GM12873 (cell line): ENCODE measurements at regions not wholly inside any gene's neighbourhood (a gene's known extent, or its start where the extent isn't known, plus 50 kb on each side); places are given as distances from the start of the nearest gene placed in this dataset.

Source experiments
- CTCF ChIP-seq: IDR thresholded peaks from 2 replicates; pipeline ENCODE4 v1.5.1; 2012; ENCODE audit warnings: low read depth, mild to moderate bottlenecking, moderate library complexity, low read length, control low read depth; ENCODE audit not compliant: insufficient read depth; ENCODE audit errors: missing control alignments

DNA sequence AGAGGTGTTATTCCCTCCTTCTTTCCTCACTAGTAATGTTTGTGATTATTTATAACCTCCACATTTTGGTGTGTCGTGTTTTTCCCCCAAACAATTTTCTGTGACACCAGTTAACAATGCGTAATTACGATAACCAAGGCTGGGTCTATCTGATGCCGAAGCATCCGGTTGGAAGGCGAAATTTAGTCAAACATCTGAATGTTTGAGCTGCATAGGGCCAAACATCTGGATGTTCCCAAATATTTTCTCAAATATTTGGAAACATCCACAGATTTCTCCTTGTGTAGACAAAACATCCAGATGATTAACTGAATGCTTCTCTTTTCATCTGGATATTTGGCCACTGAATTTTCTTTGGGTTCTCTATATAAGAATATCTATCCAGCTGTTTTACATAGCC, 371.7 kb downstream of the NFIB start:
- no peak for TF ChIP-seq CTCF

DNA sequence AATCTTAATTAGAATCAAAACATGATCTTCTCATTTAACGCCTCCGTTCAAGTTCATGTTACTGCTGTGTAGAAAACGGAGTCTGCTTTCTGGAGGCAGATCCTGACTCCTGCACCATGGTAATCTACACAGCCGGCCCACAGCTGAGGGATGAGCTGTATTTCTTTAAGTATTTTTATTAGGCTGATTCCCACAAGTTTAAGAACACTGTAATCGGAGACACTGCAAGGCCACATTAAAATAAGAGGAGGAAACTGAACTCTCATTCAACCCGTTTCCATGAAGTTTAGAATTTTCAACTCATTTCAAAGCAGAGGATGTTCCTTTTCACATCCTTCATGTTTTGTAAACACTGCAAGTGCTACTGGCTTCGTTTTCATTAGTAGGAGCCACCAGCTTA, 372.2 kb downstream of the NFIB start:
- TF ChIP-seq CTCF = no peak

GRCh38 chr9:13939701-13940490, 374.0 kb downstream of the NFIB start:
- TF ChIP-seq CTCF = no peak

GRCh38 chr9:13939134-13939533, 374.8 kb downstream of the NFIB start:
- no peak for TF ChIP-seq CTCF

DNA sequence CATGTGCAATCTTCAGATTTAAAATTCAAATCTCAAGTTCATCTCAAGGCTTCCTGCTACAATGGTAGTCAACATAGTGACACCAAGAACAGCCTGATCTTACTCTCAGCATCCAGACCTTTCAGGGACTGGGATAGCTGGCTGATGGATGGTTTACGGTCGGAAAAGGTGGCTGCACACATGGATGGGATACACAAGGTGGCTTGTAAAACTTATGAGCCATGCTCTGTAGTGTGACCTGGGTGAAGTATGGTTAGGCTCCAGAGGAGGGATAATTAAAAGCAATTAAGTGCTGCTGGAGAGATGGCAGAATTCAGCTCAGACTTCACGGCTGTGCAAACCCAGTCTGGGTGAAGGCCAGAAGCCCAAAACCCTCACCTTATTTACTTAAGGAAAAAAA, 379.5 kb downstream of the NFIB start:
- TF ChIP-seq CTCF = no peak

DNA sequence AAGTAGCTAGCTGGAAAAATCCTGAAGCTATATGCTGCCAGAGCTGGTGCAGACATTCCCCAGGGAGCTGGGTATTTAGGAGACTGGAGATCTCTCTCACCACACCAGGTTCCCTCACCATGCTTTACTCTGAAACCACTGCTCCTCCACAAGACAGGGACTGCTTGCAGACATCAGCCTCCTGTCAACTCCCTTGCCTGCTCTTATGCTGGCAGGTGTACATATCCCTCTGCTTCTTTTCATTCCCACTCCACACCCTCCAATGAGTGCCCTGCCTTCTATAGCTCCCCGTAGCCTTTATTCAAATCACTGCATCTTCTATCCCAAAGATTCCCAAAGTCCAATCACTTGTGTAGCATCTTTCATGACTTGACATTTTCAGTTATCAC, 380.7 kb downstream of the NFIB start:
- no peak for TF ChIP-seq CTCF

- TF ChIP-seq CTCF = no peak
Measured at GRCh38 chr9:13932528-13933267, 381.2 kb downstream of the NFIB start.
